Breast epithelium (tissue), 3 donors: ENCODE measurements at regions not wholly inside any gene's neighbourhood (a gene's known extent, or its start where the extent isn't known, plus 50 kb on each side); places are given as distances from the start of the nearest gene placed in this dataset.

Experiments used
- CTCF ChIP-seq, 3 donors: fragments of 450-650 bp; IDR thresholded peaks; one replicate each; pipeline ENCODE4 v1.5.1; 2016 to 2017; ENCODE audit warnings: antibody characterized with exemption in 3 of 3, mild to moderate bottlenecking in 3 of 3, moderate library complexity in 3 of 3
- POLR2A ChIP-seq: fragments of 450-650 bp; IDR thresholded peaks from one replicate; pipeline ENCODE4 v1.6.1; 2016; ENCODE audit warnings: antibody characterized with exemption, mild to moderate bottlenecking, moderate library complexity
- POLR2AphosphoS5 ChIP-seq, 3 donors: sonication (generic); formaldehyde crosslinking; IDR thresholded peaks; one replicate each; pipeline ENCODE4 v1.6.1; 2017; ENCODE audit warnings: antibody characterized with exemption in 3 of 3

- TF ChIP-seq POLR2A: no peak
- TF ChIP-seq CTCF (IDR thresholded peaks at IDR 0.05): no peak
- TF ChIP-seq POLR2AphosphoS5 (IDR thresholded peaks at IDR 0.05): no peak
Measured at GRCh38 chr10:33832124-33832787, 497.8 kb upstream of the NRP1 start.
